NCI-H446 treated with DMSO at 0.1 percent for 48 hours (cell line): ENCODE measurements at regions not wholly inside any gene's neighbourhood (a gene's known extent, or its start where the extent isn't known, plus 50 kb on each side); places are given as distances from the start of the nearest gene placed in this dataset.

Experiments
- DNase-seq: peaks from one replicate; lab custom pipeline; 2025; lab: John Stamatoyannopoulos, UW

- DNase-seq, result no peak
Observed at GRCh38 chr4:15130441-15130840, 128.2 kb downstream of the CPEB2 start.

DNA sequence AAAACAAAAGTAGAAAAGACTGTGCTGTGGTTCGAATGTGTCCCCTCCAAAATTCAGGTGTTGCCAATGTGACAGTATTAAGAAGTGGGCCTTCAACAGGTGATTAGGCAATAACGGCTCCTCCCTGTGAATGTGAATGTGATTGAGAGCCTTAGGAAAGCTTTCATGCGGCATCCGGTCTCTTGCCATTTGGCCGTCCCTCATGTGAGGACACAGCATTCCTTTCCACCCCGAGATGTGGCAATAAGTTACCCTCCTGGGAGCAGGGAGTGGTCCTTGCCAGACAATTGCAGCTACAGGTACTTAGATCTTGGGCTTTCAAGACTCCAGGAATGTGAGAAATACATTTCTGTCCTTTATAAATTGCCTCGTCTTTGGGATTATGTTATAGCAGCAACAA, 129.3 kb downstream of the CPEB2 start:
- DNase-seq, result no peak

- DNase-seq, result no peak
Observed at GRCh38 chr4:15132739-15133138, 130.5 kb downstream of the CPEB2 start.

DNA sequence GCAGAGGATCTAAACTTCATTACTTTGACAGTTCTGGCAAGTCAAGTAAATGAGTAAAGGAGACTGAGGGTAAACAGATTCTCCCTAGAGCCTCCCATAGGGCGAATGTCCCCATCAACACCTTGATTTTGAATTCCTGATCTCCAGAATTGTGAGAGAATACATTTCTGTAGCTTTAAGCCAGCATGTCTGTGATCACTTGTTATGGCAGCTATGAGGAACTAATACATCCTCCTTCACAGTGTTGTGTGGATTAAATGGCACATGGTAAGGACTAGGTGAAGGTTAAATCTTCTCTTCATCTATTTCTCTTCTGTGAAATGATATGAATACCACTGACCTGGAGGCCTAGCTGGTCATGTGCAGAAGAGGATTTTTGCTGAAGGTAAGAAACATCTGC, 137.3 kb downstream of the CPEB2 start:
- DNase-seq, result no peak

GRCh38 chr4:15142201-15142600, 139.9 kb downstream of the CPEB2 start:
- no peak for DNase-seq

DNA sequence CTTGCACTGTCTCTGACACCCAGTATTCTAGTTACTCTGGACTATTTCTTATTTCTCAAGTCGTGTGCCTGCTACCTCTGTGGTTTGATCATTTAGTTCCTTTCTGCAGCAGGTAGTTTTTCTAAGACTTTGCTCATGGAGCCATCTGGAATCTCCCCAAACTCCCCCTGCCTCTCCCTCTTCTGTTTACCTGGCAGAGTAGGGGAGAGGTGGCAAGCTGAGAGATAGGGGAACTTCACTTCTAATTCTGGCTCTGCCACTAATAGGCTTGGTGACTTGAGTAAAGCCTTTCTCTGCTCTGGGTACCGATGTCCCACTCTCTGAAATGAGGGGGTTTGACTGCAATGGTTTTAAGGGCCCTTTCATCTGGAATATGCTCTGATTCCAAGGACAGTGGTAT, 141.3 kb downstream of the CPEB2 start:
- DNase-seq, result no peak

GRCh38 chr4:15144249-15144966, 142.1 kb downstream of the CPEB2 start:
- DNase-seq, result peak; percentile 38

GRCh38 chr4:15144967-15145295, 142.7 kb downstream of the CPEB2 start:
- DNase-seq, result no peak

GRCh38 chr4:15145709-15146108, 143.4 kb downstream of the CPEB2 start:
- no peak for DNase-seq

DNA sequence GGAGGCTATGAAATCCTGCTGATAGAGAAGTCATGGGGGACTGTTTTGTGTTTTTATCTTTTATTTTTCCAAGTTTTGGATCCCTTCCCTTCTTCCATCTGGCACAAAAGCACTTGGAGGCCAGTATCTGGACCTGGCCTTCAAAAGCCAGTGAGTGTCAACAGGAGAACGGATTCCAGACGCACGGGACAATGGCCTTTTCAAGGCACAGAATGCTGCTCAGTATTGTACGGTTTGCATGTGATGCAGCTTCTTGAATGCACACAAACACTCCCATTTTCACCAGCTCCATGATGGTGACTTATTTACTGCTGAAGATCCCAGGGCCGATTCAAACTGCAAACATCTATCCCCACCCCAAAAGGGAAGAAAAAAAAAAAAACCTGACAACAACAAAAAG, 145.4 kb downstream of the CPEB2 start:
- DNase-seq, result no peak

GRCh38 chr4:15148199-15148598, 145.9 kb downstream of the CPEB2 start:
- DNase-seq, result no peak

GRCh38 chr4:15148691-15149090, 146.4 kb downstream of the CPEB2 start:
- no peak for DNase-seq

- no peak for DNase-seq
Observed at GRCh38 chr4:15149234-15149838, 147.1 kb downstream of the CPEB2 start.

GRCh38 chr4:15149839-15150592, 147.7 kb downstream of the CPEB2 start:
- no peak for DNase-seq

DNA sequence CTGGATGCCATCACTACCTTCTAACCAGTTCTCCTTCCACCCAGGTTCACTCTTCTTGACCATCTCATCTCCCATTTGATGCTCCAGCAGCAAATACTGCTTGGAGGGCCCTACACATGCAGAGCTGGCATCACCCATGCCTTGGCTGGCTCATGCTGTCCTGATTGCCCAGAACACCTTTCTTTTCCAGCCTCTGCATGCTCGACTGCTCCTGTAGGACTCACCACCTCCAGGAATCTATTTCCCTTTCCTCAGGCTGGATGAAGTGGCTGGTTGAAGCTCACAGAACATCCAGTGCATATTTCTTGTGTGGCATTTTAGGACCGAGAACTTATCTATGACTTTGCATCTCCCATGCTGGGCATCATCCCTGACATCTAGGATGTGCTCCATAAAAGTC, 148.3 kb downstream of the CPEB2 start:
- no peak for DNase-seq

- DNase-seq, result no peak
Observed at GRCh38 chr4:15151033-15151432, 148.8 kb downstream of the CPEB2 start.

DNA sequence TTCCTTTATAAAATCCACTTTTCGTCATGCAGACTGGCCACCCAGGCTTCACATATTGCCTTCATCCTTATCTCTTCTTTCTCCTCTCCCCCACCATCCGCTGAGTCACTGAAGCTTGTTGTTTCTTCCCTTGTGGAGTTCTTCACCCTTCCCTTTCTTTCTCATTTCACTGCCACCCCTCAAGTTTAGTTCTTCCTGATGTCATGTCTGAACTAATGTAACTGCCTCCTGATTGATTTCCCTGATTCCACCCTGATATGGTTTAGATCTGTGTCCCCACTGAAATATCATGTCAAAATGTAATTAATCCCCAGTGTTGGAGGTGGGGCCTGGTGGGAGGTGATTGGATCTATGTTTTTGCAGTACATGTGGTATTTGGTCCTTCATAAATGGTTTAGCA, 151.4 kb downstream of the CPEB2 start:
- DNase-seq, result no peak

- DNase-seq, result no peak
Observed at GRCh38 chr4:15158406-15159091, 156.3 kb downstream of the CPEB2 start.

- no peak for DNase-seq
Observed at GRCh38 chr4:15159477-15160019, 157.3 kb downstream of the CPEB2 start.

- no peak for DNase-seq
Observed at GRCh38 chr4:15161439-15161838, 159.2 kb downstream of the CPEB2 start.

GRCh38 chr4:15162046-15162445, 159.8 kb downstream of the CPEB2 start:
- DNase-seq, result no peak

DNA sequence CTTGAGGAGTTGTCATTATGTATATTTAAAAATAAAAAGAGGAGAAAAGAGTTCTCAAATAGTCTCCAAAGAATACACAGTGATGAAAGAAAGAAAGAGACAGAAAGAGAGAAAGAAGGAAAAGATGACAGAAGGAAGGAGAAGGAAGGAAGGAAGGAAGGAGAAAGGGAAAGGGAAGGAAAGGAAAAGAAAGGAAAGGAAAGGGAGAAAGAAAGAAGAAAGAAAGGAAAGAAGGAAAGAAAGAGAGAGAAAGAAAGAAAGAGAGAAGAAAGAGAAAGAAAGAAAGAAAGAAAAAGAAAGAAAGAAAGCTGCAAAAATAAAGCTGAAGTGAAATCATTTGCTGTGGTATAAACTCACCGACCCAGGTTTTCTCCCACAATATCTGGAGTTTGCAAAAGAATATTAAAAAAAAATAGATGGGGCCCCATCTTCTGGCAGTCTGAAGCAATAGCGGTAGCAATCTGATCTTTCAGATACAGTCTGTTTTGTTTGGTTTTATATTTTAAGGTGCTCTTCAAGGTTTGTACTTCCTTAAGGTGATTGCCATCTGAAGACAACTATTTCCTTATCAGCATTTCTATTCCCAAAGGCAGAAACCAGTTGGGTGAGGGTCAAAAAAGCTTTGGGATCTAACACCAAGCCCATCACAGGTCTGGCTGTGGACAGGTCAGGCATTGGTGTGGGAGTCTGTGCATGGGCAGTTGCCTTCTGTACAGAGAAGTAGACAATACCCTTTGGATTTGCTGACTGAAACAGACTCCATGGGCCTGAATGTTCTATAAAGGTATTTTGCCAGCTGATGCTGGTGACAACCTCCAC, 160.4 kb downstream of the CPEB2 start:
- peak; percentile 6 for DNase-seq
